Skeletal muscle satellite cell (primary cell): ENCODE measurements at regions not wholly inside any gene's neighbourhood (a gene's known extent, or its start where the extent isn't known, plus 50 kb on each side); places are given as distances from the start of the nearest gene placed in this dataset.

Experiments
- H3K27me3 ChIP-seq: 2 replicates; pipeline ENCODE4 v1.7.0; 2013; ENCODE audit warnings: low read length; ENCODE audit not compliant: control insufficient read depth, insufficient read depth
- H3K36me3 ChIP-seq: 2 replicates; pipeline ENCODE4 v1.7.0; 2013; ENCODE audit warnings: mild to moderate bottlenecking, control low read depth, low read length; ENCODE audit not compliant: insufficient read depth
- H3K4me1 ChIP-seq: 2 replicates; pipeline ENCODE4 v1.7.0; 2013; ENCODE audit warnings: low read length; ENCODE audit not compliant: control insufficient read depth, insufficient read depth
- H3K4me2 ChIP-seq: 2 replicates; pipeline ENCODE4 v1.7.0; 2013; ENCODE audit warnings: mild to moderate bottlenecking, low read length
- H3K4me3 ChIP-seq: 2 replicates; pipeline ENCODE4 v1.7.0; 2013; ENCODE audit warnings: low read length
- H3K9ac ChIP-seq: 2 replicates; pipeline ENCODE4 v1.7.0; 2013; ENCODE audit warnings: mild to moderate bottlenecking, low read depth, low read length, moderate library complexity
- H3K9me3 ChIP-seq: replicated peaks from 2 replicates; pipeline ENCODE4 v1.7.0; 2013; ENCODE audit warnings: mild to moderate bottlenecking, control low read depth, low read length

DNA sequence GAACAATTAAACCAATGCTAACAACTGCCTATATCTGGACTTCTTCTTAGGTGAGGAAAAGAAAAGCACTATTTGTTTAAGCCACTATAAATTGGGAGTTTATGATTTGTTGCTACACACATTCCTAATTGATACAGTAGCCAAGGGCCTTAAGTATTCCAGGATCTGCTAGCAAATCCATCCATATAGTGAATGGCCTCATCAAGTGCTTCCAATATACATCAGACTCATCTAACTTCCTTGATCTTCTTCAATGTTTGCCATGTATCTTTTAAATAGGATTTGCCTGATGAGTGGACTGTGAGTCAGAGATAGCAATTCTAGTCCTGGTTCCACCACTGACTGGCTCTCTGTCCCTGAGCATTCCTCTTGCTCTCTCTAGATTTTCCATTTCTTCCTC lies 430.2 kb downstream of the OMA1 start:
- no peaks in the 10 kb centered on the region for H3K4me1 ChIP-seq
- no peak overlapping the region for H3K4me2 ChIP-seq
- no peak overlapping the region for H3K4me3 ChIP-seq
- no peak overlapping the region for H3K9ac ChIP-seq
- no peaks in the 10 kb centered on the region for H3K27me3 ChIP-seq
- no peaks in the 10 kb centered on the region for H3K36me3 ChIP-seq
- no peaks in the 10 kb centered on the region for H3K9me3 ChIP-seq

DNA sequence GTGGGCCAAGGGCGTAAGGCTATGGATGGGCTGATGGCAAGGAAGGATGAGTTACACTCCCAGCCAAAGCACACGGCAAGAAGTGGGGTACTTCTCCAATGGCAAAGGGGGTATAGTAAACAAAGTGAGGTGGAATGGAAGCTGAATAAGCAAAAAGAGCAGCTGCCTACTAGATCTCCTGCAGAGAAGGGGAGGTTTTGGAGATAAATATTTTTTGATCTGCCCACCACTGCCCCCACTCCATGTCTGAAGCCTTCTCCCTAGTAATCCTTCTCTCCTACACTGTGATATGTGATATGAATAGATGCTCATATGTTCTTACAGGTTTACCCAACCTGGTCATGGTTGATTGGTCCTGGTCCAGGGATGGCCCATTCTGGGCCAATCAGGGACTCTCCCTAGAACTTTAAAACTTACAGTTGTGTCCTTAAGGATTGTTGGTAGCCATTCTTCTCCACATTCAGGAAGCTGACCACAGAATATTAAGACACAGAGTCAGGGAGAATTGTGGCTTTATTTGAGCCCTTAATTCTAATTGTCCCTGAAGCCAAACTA lies 436.8 kb downstream of the OMA1 start:
- H3K27me3 ChIP-seq = no peaks in the 10 kb centered on the region
- no peaks in the 10 kb centered on the region for H3K36me3 ChIP-seq
- no peaks in the 10 kb centered on the region for H3K4me1 ChIP-seq
- no peaks in the 10 kb centered on the region for H3K9me3 ChIP-seq
- no peak overlapping the region for H3K4me2 ChIP-seq
- no peak overlapping the region for H3K9ac ChIP-seq
- no peak overlapping the region for H3K4me3 ChIP-seq

DNA sequence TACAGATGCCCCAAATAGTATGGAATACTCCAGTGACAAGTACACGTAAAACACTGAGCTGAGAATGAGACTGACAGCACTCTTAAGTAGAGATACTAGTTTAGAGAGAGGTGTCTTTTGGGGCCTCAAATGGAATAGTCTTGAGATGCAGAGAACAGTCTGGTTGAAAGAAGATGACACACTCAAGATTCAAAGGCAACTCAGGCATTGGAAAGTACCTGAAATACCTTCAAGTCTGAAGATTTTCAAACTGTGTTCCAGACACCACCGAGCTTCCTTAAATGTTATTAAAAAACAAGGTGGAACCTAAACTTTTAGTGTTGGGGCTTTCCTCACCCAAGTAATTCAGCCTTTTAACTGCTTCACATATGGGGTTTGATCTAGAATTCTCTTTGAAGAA lies 437.7 kb downstream of the OMA1 start:
- Histone ChIP-seq H3K4me3 (no peak overlapping the region), H3K9me3 (no peaks in the 10 kb centered on the region), H3K4me1 (no peaks in the 10 kb centered on the region), H3K9ac (no peak overlapping the region), H3K36me3 (no peaks in the 10 kb centered on the region), H3K27me3 (no peaks in the 10 kb centered on the region), H3K4me2 (no peak overlapping the region)

DNA sequence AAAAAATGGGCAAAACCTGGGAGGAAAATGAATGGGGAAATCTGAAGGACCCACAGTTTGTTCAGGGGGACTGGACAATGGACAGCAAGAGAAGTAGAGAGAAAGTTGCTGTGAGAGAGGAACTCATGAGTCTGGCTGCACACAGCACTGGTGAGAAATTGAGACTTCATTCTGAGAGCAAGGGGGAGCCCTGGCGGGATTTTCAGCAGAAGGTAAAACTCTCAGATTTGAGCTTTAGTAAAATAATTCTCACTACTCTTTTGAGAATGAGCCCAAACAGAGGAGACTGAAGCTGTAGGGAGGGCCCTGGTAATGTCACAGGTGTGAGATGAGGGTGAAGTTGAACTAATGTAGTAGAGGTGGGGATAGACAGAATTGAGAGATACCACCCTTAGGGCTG lies 438.6 kb downstream of the OMA1 start:
- no peaks in the 10 kb centered on the region for H3K36me3 ChIP-seq
- H3K4me2 ChIP-seq = no peak overlapping the region
- H3K4me1 ChIP-seq = no peaks in the 10 kb centered on the region
- H3K27me3 ChIP-seq = no peaks in the 10 kb centered on the region
- no peak overlapping the region for H3K4me3 ChIP-seq
- no peak overlapping the region for H3K9ac ChIP-seq
- H3K9me3 ChIP-seq = no peaks in the 10 kb centered on the region

DNA sequence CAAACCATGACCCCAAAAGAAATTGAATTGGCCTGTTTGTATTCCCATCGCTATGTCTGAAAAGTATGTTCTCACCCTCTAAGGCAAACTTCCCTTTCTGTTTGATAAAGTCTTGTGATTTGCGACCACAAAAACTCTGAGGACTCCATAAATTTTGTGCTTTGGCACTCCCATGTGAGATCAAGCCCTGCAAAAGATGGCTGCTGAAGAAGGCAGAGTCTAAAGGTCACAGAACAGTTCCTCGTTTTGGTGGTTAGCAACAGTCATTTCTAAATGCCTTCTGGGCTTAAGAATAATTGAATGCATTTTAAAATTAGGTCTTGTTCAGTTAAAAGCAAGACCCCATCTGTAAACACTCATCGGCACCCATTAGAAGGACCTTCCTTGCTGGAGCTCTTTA lies 441.6 kb downstream of the OMA1 start:
- no peak overlapping the region for H3K4me2 ChIP-seq
- no peaks in the 10 kb centered on the region for H3K4me1 ChIP-seq
- no peaks in the 10 kb centered on the region for H3K36me3 ChIP-seq
- no peak overlapping the region for H3K9ac ChIP-seq
- H3K27me3 ChIP-seq = no peaks in the 10 kb centered on the region
- H3K4me3 ChIP-seq = no peak overlapping the region
- no peaks in the 10 kb centered on the region for H3K9me3 ChIP-seq

DNA sequence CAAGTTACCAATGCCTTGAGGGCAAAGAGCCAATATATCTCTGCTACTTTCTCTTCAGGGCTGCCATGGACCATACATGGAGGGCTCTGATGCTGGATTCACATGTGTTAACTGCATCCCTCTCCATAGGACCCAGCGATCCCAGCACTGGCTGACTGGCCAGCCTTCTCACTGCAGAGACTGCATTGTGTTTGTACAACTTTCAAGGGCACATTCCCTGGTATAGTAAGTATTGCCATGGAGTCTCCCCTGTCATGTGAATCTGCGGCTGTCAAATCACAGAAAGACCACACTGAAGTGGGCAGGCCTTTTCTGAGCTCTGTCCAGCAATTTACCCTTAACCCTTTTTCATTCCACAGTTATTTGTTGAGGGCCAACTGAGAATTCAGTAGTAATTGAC lies 449.8 kb downstream of the OMA1 start:
- Histone ChIP-seq H3K4me1 (no peaks in the 10 kb centered on the region), H3K9me3 (no peaks in the 10 kb centered on the region), H3K27me3 (no peaks in the 10 kb centered on the region), H3K4me3 (no peak overlapping the region), H3K9ac (no peak overlapping the region), H3K36me3 (no peaks in the 10 kb centered on the region), H3K4me2 (no peak overlapping the region)

DNA sequence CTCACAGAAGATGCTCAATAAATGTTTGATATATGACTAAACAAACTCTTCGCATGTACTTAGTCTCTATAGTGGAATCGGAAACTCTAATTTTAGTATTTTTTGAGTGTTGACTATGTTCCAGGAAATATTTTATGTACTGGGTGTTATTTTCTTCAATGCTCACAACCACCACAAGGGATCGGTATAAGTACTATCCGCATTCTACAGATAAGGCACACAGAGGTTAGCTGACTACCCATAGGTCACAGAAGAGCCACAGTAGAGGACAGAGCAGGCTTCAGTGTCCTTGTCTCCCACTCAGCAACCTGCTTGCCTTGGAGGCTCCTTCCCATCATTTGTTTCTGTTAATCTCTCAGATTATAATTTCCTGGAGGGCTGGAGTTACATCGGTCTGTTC lies 451.3 kb downstream of the OMA1 start:
- H3K9ac ChIP-seq = no peak overlapping the region
- H3K9me3 ChIP-seq = no peaks in the 10 kb centered on the region
- no peak overlapping the region for H3K4me2 ChIP-seq
- no peaks in the 10 kb centered on the region for H3K36me3 ChIP-seq
- H3K4me1 ChIP-seq = no peaks in the 10 kb centered on the region
- H3K27me3 ChIP-seq = no peaks in the 10 kb centered on the region
- H3K4me3 ChIP-seq = no peak overlapping the region

DNA sequence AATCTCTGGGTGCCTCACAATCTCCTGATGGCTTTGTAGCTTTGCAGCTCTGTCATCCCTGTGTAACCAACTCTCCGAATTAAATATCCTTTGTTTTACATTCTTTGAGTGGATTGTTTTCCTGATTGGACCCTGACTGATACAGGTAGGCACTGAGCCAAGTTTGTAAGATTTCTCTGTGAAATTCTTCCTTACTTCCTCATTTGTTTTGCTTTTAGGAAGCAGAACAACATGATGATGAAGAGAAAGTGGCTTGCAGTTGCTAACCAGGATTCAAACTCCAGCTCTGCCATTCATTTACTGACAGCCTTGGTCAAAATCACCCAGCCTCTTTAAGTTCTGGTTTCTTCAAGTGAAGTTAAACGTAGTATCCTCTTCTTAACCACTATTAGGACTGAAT lies 452.3 kb downstream of the OMA1 start:
- H3K9me3 ChIP-seq = no peaks in the 10 kb centered on the region
- H3K36me3 ChIP-seq = no peaks in the 10 kb centered on the region
- H3K4me3 ChIP-seq = no peak overlapping the region
- H3K4me1 ChIP-seq = no peaks in the 10 kb centered on the region
- H3K9ac ChIP-seq = no peak overlapping the region
- no peaks in the 10 kb centered on the region for H3K27me3 ChIP-seq
- no peak overlapping the region for H3K4me2 ChIP-seq

DNA sequence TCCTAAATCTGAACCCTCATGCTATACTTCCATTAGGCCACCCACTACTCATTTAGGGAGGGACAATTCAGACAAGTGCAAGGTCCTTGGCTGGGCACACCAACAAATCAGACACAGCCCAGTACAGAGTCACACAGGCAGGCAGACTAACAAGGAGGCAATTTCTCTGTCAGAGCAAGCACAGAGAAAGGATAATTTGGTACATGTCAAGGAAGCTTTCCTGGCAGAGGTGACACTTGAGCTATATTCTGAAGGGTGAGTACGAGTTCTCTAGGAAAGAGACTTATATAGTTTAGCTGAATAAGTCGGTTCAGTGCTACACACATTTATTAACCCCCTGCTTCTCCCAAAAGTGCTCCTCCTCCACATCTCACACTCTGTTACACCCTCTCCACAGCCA lies 455.9 kb downstream of the OMA1 start:
- no peaks in the 10 kb centered on the region for H3K36me3 ChIP-seq
- H3K4me1 ChIP-seq = no peaks in the 10 kb centered on the region
- H3K4me3 ChIP-seq = no peak overlapping the region
- no peak overlapping the region for H3K9ac ChIP-seq
- H3K9me3 ChIP-seq = no peaks in the 10 kb centered on the region
- no peak overlapping the region for H3K4me2 ChIP-seq
- H3K27me3 ChIP-seq = no peaks in the 10 kb centered on the region

DNA sequence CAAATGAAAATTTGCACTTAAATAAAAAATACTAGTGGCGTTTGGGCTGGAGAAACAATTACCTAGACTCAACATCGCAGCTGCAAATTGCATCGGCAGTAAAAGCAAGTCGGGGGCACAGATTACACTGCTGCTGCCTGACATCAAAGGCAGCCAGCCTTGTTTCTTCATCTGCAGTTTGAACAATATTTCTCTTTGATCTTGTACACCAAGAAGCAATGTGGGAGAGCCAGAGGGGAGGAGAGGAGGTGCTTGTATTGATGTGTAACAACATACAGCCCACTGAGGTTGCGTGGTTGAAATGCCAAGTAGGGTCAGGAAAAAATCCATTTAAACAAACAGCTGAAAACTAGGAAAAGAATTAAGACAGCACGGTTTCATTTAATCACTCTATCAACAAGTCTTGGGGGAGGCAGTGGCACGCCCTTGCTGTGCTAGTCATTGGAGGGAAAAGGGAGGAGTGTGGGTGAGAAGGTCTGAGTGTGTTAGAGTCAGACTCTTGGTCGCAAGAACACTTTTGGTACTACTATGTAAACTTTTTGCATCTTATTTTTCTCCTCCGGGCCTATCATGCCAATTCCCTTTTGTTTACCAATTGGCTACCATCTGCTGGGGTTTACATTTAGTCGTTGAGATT lies 456.5 kb downstream of the OMA1 start:
- Histone ChIP-seq H3K27me3 (no peaks in the 10 kb centered on the region), H3K4me2 (no peak overlapping the region), H3K4me3 (no peak overlapping the region), H3K36me3 (no peaks in the 10 kb centered on the region), H3K4me1 (no peaks in the 10 kb centered on the region), H3K9me3 (no peaks in the 10 kb centered on the region), H3K9ac (no peak overlapping the region)

DNA sequence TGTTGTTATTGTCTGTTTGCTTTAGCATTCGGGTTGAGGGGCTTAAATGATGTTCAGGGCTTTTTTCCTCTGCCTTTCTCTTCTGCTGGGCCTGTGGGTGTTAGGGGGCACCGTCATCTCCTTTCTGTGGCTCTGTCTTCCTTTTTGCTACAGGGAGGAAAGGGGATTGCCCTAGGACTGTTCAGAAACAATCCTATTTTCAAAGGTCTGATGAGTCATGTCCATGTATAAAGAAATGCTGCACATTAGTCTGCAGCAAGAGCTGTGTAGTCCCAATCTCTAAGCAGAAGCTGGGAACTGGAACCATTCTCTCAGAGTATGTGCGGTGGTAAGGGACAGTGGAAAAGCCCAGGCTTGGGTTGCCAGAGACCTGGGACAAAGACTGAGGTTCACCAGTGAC lies 462.3 kb downstream of the OMA1 start:
- H3K4me2 ChIP-seq = no peak overlapping the region
- H3K27me3 ChIP-seq = no peaks in the 10 kb centered on the region
- no peak overlapping the region for H3K4me3 ChIP-seq
- H3K9me3 ChIP-seq = no peaks in the 10 kb centered on the region
- no peaks in the 10 kb centered on the region for H3K36me3 ChIP-seq
- H3K9ac ChIP-seq = no peak overlapping the region
- no peaks in the 10 kb centered on the region for H3K4me1 ChIP-seq

DNA sequence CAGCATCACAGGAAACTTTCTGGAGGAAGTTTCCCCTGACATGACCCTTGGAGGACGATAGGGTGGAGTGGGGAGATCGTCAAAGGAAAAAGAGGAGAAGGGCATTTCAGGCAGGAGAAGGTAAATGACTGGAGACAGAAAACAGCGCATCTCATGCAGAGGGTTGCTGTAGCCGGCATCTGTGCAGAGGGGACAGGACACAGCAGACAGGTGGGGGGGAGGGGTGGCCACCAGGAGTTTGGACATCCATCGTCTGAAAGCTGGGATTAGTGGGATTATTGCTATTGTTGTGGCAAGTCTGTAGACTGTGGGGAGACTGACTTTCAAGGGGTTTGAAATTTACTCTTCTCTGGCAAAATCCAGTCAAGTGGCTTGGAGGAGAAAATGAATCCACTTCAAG lies 463.9 kb downstream of the OMA1 start:
- Histone ChIP-seq H3K9me3 (no peaks in the 10 kb centered on the region), H3K9ac (no peak overlapping the region), H3K4me2 (no peak overlapping the region), H3K4me3 (no peak overlapping the region), H3K4me1 (no peaks in the 10 kb centered on the region), H3K36me3 (no peaks in the 10 kb centered on the region), H3K27me3 (no peaks in the 10 kb centered on the region)
